Globus pallidus (tissue), 1 donor: ENCODE measurements at regions not wholly inside any gene's neighbourhood (a gene's known extent, or its start where the extent isn't known, plus 50 kb on each side); places are given as distances from the start of the nearest gene placed in this dataset.

ENCODE experiments used
- DNase-seq: peaks from one replicate; pipeline ENCODE4 v3.0.0-alpha.2; 2015; ENCODE audit warnings: low spot score

DNA sequence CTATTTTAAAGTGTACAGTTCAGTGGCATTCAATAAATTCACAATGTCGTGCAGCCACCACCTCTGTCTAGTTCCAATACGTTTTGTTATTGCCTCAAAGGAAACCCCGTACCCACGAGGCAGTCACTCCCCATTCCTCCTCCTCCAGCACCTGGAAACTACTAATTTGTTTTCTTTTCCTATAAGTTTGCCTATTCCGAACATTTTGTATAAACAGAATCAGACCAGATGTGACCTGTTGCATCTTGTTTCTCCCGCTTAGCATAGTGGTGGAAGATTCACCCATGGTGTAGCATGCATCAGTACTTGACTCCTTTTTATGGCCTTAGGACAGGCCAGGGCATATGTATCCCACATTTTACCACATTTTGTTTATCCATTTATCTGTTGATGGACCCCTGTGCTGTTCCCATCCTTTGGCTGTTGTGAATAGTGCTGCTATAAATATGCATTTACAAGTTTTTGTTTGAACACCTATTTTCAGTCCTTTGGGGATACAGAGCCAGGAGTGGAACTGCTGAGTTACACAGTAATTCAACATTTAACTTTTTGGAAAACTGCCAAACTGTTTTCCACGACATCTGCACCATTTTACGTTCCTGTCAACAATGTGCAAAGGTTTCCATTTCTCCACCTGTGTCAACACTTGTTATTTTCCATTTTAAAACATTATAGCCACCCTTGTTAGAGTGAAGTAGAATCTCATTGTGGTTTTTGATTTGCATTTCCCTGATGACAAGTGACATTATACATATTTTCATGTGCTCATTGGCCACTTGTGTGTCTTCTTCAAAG, 57.8 kb upstream of the STX18 start:
- DNase-seq: no peak

DNA sequence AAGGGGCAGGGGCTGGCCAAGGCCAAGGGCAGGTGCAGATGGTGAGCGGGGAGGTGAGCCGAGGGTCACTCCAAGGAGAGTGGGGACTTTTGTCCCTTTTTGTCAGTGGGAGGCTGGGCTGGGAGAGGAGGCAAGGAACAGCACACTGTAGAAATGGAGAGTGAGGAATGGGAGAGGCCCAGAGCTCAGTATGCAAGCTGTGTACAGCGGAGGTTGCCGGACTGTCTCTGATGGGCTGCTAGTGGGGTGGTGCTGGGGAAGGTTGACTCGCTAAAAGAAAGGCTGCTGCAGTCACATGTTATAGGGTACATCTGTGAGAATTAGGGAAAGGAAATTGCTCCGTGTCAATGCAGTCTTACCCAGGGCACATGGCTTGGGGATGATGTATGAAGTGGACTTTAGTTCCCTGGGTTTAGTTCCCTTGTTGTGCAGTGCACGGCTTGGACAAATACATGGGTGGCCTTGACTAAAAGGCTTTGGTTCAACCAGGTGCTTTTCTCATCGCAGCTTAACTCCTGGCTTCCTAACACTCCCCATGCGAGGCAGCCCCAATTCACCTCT, 57.1 kb upstream of the STX18 start:
- DNase-seq: no peak

DNA sequence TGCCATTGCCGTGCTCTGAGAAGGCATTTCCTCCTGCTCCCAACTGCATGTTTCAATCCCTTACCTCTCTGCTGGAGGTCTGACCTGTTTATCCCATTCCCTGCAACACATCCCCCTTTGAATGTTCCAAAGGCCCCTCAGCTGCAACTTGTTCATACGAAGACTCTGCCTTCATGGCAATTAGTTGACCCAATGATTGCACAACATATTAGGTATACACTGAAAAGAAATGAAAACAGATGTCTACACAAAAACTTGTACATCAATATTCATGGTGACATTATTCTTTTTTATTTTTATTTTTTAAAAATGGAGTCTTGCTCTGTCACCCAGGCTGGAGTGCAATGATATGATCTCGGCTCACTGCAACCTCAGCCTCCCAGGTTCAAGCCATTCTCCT, 54.9 kb upstream of the STX18 start:
- DNase-seq: no peak

DNA sequence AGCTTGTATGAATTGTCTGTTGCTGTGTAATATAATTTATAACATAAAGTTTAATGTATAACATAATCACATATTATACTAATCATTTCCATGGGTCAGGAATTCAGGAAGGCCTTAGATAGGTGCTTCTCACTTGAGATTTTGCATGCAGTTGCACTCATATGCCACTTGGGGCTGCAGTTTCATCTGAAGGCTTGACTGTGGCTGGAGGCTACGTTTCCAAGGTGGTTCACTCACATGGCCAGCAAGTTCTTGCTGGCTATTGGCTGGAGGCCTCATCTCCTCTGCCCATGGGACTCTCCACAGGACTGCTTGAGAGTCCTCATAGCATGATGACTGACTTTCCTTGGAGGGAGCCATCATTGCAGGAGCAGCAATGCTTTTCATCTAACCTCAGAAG, 53.4 kb upstream of the STX18 start:
- DNase-seq: no peak

DNA sequence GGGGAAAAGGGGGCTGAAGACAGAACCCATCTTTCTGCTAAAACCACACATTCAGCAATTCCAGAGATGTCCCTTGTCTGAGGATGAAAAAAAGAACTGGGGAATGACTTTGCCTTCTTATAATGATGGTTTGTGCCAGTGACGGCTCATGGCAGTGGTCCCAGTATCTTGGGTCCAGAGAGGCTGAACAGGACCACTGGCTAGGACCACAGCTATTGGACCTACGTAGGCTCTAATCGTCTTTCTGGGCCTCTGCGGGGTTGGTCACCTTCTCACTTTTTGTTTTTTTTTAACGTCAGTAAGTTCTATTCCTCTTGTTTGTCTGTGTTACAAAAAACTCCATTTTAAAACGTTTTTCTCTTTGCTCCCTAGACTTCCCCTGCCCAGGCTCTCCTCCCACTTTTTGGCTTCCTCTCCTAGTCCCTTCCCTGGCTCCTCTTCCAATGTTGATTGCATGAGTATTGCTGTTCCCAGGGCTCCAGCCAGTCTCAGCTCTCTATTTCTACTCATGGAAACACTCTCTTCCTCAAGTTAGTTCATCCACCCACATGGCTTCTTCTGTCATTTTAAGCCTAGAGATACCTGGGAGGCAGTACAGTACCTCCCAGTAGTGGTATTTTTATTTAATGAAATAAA, 52.6 kb upstream of the STX18 start:
- DNase-seq: no peak

DNA sequence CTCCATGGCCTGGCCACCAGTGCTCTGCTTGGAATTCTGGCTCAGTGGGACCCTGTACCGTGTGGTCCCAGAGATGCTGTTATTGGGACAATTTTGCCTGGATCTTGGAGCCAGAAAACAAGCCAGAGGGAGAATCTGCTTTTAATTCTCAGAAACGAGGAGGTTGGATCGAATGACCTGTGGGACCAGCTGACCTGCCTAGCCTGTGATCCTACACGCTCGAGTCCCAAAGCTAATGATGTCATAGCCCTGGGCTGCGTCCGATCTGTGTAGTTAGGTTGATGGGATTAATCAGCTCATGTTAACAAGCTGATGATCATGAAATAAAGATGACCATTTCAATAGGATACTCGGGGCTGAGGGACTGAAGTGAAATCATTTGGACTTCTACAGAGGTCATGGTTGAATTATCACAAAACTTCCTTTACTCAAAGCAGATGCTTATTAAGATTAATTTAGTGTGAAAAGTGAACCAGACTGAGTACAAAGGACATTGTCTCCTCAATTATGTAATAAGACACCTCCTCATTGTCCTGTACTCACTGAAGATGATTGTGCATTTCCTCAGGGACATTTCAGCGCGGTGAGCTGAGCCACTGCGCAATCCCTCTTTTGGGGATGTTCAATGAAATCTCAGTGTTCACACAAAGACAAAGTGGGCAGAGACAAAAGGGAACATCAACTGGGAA, 51.9 kb upstream of the STX18 start:
- DNase-seq: no peak

DNA sequence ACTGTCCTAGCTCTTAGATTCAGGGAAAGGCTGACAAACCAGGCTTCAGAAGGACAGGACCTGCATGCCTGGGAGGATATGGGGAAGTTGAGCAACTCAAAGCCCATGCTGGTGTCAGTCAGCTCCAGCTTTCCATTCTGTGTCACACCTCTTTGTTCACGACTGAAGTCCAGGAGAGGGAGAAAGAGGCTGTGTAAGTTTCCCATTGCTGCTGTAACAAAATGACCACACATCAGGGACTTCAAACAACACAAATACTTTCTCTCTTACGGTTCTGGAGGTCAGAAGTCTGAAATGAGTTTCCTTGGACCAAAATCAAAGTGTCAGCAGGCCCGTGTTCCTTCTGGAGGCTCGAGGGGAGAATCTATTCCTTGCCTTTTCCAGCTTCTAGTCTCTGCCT, 50.6 kb upstream of the STX18 start:
- DNase-seq: no peak
